ENCODE measurements at regions not wholly inside any gene's neighbourhood (a gene's known extent, or its start where the extent isn't known, plus 50 kb on each side); places are given as distances from the start of the nearest gene placed in this dataset.

- peaks cover 3% of the 10 kb centered on the region for H3K9me3 ChIP-seq (ENCODE audit: severe bottlenecking)
- no peak overlapping the region for H3K27ac ChIP-seq
- no peak for TF ChIP-seq CTCF (IDR thresholded peaks at IDR 0.05; ENCODE audit: low read depth, low read length)
- H3K27me3 ChIP-seq (ENCODE audit: insufficient read depth, low read depth, severe bottlenecking) = peaks cover 6% of the 10 kb centered on the region
- no peak for DNase-seq
- no peak overlapping the region for H3K4me3 ChIP-seq (ENCODE audit: low read depth, low read length)
- H3K36me3 ChIP-seq = no peaks in the 10 kb centered on the region
Observed at GRCh38 chr7:106721816-106722785, 61.1 kb upstream of the CCDC71L start.

GRCh38 chr7:106723398-106723797 lies 62.4 kb upstream of the CCDC71L start:
- H3K36me3 ChIP-seq = no peaks in the 10 kb centered on the region
- H3K27ac ChIP-seq = no peak overlapping the region
- H3K27me3 ChIP-seq (ENCODE audit: insufficient read depth, low read depth, severe bottlenecking) = peaks cover 6% of the 10 kb centered on the region
- peaks cover 3% of the 10 kb centered on the region for H3K9me3 ChIP-seq (ENCODE audit: severe bottlenecking)
- H3K4me3 ChIP-seq (ENCODE audit: low read depth, low read length) = no peak overlapping the region
- TF ChIP-seq CTCF (IDR thresholded peaks at IDR 0.05; ENCODE audit: low read depth, low read length) = no peak
- no peak for DNase-seq

- Histone ChIP-seq H3K27me3 (ENCODE audit: insufficient read depth, low read depth, severe bottlenecking) (no peaks in the 10 kb centered on the region), H3K9me3 (ENCODE audit: severe bottlenecking) (peaks cover 3% of the 10 kb centered on the region), H3K27ac (no peak overlapping the region), H3K36me3 (no peaks in the 10 kb centered on the region), H3K4me3 (ENCODE audit: low read depth, low read length) (no peak overlapping the region)
- no peak for DNase-seq
- TF ChIP-seq CTCF (IDR thresholded peaks at IDR 0.05; ENCODE audit: low read depth, low read length) = no peak
Observed at GRCh38 chr7:106729720-106730385, 68.9 kb upstream of the CCDC71L start.

GRCh38 chr7:106731187-106731586 lies 70.2 kb upstream of the CCDC71L start:
- H3K27ac ChIP-seq = no peak overlapping the region
- no peak for TF ChIP-seq CTCF (IDR thresholded peaks at IDR 0.05; ENCODE audit: low read depth, low read length)
- no peak for DNase-seq

GRCh38 chr7:106731646-106732444 lies 70.9 kb upstream of the CCDC71L start:
- no peak for DNase-seq
- H3K36me3 ChIP-seq = no peaks in the 10 kb centered on the region
- H3K27me3 ChIP-seq (ENCODE audit: insufficient read depth, low read depth, severe bottlenecking) = no peaks in the 10 kb centered on the region
- H3K4me3 ChIP-seq (ENCODE audit: low read depth, low read length) = no peak overlapping the region
- no peak for TF ChIP-seq CTCF (IDR thresholded peaks at IDR 0.05; ENCODE audit: low read depth, low read length)
- no peaks in the 10 kb centered on the region for H3K9me3 ChIP-seq (ENCODE audit: severe bottlenecking)
- H3K27ac ChIP-seq = no peak overlapping the region

More at GRCh38 chr7:106731187-106731586, 70.2 kb upstream of the CCDC71L start:
- no peak overlapping the region for H3K4me3 ChIP-seq (ENCODE audit: low read depth, low read length)
- H3K27me3 ChIP-seq (ENCODE audit: insufficient read depth, low read depth, severe bottlenecking) = no peaks in the 10 kb centered on the region
- no peaks in the 10 kb centered on the region for H3K36me3 ChIP-seq
- no peaks in the 10 kb centered on the region for H3K9me3 ChIP-seq (ENCODE audit: severe bottlenecking)
